Activated B cell treated with CpG ODN at 0.5 μM for 24 hours (primary cell): ENCODE measurements at regions not wholly inside any gene's neighbourhood (a gene's known extent, or its start where the extent isn't known, plus 50 kb on each side); places are given as distances from the start of the nearest gene placed in this dataset.

Source experiments
- ATAC-seq: fragments of 200-7000 bp; cut with Tn5 transposase; one replicate; pipeline ENCODE4 v1.10.0; 2021; ENCODE audit warnings: low read depth, mild to moderate bottlenecking, moderate library complexity
- CTCF ChIA-PET: fragments of 350-600 bp; sonication (Branson Sonifier 250); formaldehyde crosslinking; loops from one replicate; lab custom pipeline; 2021; ENCODE audit warnings: antibody characterized with exemption; lab: Charles Lee
- POLR2A ChIA-PET: fragments of 350-600 bp; sonication (Branson Sonifier 250); formaldehyde crosslinking; loops from one replicate; lab custom pipeline; 2021; ENCODE audit warnings: antibody characterized with exemption; lab: Charles Lee
- DNase-seq: peaks from one replicate; pipeline ENCODE4 v3.0.0; 2022
- H3K27ac Mint-ChIP-seq: one replicate; pipeline ENCODE4 v1.8.0; 2020; ENCODE audit warnings: mixed read lengths
- H3K27me3 Mint-ChIP-seq: one replicate; pipeline ENCODE4 v1.8.0; 2021; ENCODE audit warnings: mixed read lengths
- H3K36me3 Mint-ChIP-seq: one replicate; pipeline ENCODE4 v1.8.0; 2021; ENCODE audit warnings: low read depth, mixed read lengths
- H3K4me1 Mint-ChIP-seq: one replicate; pipeline ENCODE4 v1.8.0; 2021; ENCODE audit warnings: mixed read lengths
- H3K4me3 Mint-ChIP-seq: one replicate; pipeline ENCODE4 v1.8.0; 2020; ENCODE audit warnings: mild to moderate bottlenecking, mixed read lengths
- H3K9me3 Mint-ChIP-seq: one replicate; pipeline ENCODE4 v1.8.0; 2020; ENCODE audit warnings: mixed read lengths
- intact Hi-C: fragments of 100-400 bp; cut with micrococcal nuclease; formaldehyde crosslinking; loops from one replicate; pipeline ENCODE4 v1.15.1; 2024
- TF ChIP-seq, protein P1 (sequence below): fragments of 200-600 bp; IDR thresholded peaks from one replicate; pipeline ENCODE4 v1.8.0; 2022; ENCODE audit warnings: antibody characterized with exemption, mild to moderate bottlenecking

DNA sequence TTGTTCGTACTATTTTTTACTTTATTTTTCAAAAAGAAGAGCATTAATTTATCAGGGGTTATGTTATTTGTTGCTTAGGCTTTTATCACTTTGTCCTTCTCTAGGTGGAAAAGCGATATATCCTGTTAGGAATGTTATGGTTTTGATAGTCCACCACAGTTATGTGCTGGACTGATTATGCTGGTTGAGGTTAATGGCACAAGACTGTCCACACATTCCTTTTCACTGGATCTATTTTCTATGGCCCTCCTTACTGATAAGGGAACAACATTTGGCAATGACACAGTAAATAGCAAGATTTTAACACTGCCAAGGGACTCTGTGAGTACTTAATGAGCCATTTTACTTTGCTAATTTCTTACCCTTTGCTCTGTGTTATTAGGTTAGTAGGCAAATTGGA is 1212.3 kb downstream of the NXPH1 start:
- Mint-ChIP-seq H3K27me3 (no peaks in the 10 kb centered on the region), H3K27ac (no peak overlapping the region), H3K4me1 (no peaks in the 10 kb centered on the region), H3K9me3 (peaks cover 2% of the 10 kb centered on the region), H3K4me3 (no peak overlapping the region), H3K36me3 (no peaks in the 10 kb centered on the region)
- TF ChIP-seq, protein P1, sequence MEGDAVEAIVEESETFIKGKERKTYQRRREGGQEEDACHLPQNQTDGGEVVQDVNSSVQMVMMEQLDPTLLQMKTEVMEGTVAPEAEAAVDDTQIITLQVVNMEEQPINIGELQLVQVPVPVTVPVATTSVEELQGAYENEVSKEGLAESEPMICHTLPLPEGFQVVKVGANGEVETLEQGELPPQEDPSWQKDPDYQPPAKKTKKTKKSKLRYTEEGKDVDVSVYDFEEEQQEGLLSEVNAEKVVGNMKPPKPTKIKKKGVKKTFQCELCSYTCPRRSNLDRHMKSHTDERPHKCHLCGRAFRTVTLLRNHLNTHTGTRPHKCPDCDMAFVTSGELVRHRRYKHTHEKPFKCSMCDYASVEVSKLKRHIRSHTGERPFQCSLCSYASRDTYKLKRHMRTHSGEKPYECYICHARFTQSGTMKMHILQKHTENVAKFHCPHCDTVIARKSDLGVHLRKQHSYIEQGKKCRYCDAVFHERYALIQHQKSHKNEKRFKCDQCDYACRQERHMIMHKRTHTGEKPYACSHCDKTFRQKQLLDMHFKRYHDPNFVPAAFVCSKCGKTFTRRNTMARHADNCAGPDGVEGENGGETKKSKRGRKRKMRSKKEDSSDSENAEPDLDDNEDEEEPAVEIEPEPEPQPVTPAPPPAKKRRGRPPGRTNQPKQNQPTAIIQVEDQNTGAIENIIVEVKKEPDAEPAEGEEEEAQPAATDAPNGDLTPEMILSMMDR, result no peak
- ATAC-seq (no peak), DNase-seq (no peak)
- intact Hi-C loops, result no loop called here
- ChIA-PET POLR2A (no interaction called here), CTCF (no interaction called here)

DNA sequence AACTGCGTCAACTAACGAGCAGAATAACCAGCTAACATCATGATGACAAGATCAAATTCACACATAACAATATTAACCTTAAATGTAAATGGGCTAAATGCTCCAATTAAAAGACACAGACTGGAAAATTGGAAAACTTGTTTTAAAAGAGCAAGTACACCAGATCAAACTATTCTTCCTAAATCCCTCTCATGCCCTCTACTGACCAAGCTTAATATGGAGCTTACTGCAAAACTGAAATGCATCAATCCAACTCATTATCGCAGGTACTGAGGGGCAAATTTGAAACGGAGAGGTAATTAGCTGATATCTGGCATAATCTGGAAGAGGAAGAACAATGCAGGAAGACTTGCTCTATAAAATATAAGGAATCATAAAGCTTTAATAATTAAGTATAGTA is 1223.8 kb downstream of the NXPH1 start:
- DNase-seq, result no peak
- ATAC-seq, result no peak
- POLR2A ChIA-PET, result no interaction called here
- intact Hi-C loops, result no loop called here
- Mint-ChIP-seq H3K4me3 (no peak overlapping the region), H3K27ac (no peak overlapping the region), H3K36me3 (no peaks in the 10 kb centered on the region), H3K4me1 (no peaks in the 10 kb centered on the region), H3K9me3 (peaks cover 12% of the 10 kb centered on the region), H3K27me3 (no peaks in the 10 kb centered on the region)
- TF ChIP-seq, protein P1, result no peak
- CTCF ChIA-PET, result no interaction called here

- Mint-ChIP-seq H3K27ac (no peak overlapping the region), H3K36me3 (no peaks in the 10 kb centered on the region), H3K4me1 (no peaks in the 10 kb centered on the region), H3K9me3 (peaks cover 4% of the 10 kb centered on the region), H3K4me3 (no peak overlapping the region), H3K27me3 (no peaks in the 10 kb centered on the region)
- intact Hi-C loops, result no loop called here
- ChIA-PET CTCF (no interaction called here), POLR2A (no interaction called here)
- TF ChIP-seq, protein P1, result no peak
- DNase-seq (no peak), ATAC-seq (no peak)
Observed at GRCh38 chr7:9671979-9672917, 1238.8 kb downstream of the NXPH1 start.

GRCh38 chr7:9680713-9681112 is 1247.3 kb downstream of the NXPH1 start:
- no peaks in the 10 kb centered on the region for H3K4me1 Mint-ChIP-seq
- intact Hi-C loops, result loop anchor here (10.0 kb wide), 1 partner anchor 64 kb away; no protein-coding TSS in a partner anchor
- no peak overlapping the region for H3K27ac Mint-ChIP-seq
- TF ChIP-seq, protein P1, result no peak
- DNase-seq, result no peak
- no peaks in the 10 kb centered on the region for H3K36me3 Mint-ChIP-seq
- ChIA-PET CTCF (no interaction called here), POLR2A (no interaction called here)
- H3K4me3 Mint-ChIP-seq, result no peak overlapping the region
- H3K9me3 Mint-ChIP-seq, result no peaks in the 10 kb centered on the region
- no peaks in the 10 kb centered on the region for H3K27me3 Mint-ChIP-seq
- no peak for ATAC-seq

DNA sequence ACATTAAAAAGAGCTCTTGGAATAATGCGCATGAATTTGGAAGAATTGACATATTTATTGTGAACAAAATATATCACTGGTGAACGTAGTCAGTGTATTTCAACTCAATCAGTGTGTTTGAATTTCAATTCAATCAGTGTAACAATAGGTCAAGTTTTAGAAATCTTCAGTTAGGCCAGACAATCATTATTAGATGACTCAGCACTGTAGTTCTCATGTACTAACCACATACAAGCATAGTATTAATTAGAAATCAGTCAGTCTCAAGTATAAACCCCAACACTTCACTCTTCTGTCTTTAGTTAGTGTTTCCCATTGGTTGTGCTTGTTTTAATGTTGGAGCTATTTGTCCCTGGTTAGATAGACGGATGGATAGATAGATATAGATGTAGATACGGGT is 1247.9 kb downstream of the NXPH1 start:
- H3K4me3 Mint-ChIP-seq, result no peak overlapping the region
- ChIA-PET POLR2A (no interaction called here), CTCF (no interaction called here)
- TF ChIP-seq, protein P1, result no peak
- no peaks in the 10 kb centered on the region for H3K36me3 Mint-ChIP-seq
- ATAC-seq (no peak), DNase-seq (no peak)
- intact Hi-C loops, result loop anchor here (10.0 kb wide), 1 partner anchor 64 kb away; no protein-coding TSS in a partner anchor
- H3K27ac Mint-ChIP-seq, result no peak overlapping the region
- H3K27me3 Mint-ChIP-seq, result no peaks in the 10 kb centered on the region
- no peaks in the 10 kb centered on the region for H3K9me3 Mint-ChIP-seq
- no peaks in the 10 kb centered on the region for H3K4me1 Mint-ChIP-seq
